ENCODE measurements at regions not wholly inside any gene's neighbourhood (a gene's known extent, or its start where the extent isn't known, plus 50 kb on each side); places are given as distances from the start of the nearest gene placed in this dataset.

DNA sequence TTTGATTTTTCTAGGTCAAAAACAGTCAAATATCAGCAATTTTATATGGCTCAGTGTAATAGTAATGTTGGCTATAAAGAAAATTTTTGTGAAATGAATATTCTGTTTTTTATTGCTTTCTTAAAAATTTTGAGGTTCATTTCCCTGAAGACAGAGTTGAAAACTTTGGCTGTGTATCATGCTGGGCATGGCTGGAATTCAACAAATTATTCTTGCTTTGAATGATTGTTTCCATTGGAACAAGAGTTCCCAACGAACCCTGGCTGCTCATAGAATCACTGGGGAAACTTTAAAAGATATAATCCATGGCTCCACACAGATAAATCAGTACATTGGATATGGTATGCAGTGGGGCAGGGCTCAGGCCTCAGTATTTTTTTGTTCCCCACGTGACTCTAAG, 118.6 kb downstream of the PLCE1 start (continued):
- TF ChIP-seq, protein P1, sequence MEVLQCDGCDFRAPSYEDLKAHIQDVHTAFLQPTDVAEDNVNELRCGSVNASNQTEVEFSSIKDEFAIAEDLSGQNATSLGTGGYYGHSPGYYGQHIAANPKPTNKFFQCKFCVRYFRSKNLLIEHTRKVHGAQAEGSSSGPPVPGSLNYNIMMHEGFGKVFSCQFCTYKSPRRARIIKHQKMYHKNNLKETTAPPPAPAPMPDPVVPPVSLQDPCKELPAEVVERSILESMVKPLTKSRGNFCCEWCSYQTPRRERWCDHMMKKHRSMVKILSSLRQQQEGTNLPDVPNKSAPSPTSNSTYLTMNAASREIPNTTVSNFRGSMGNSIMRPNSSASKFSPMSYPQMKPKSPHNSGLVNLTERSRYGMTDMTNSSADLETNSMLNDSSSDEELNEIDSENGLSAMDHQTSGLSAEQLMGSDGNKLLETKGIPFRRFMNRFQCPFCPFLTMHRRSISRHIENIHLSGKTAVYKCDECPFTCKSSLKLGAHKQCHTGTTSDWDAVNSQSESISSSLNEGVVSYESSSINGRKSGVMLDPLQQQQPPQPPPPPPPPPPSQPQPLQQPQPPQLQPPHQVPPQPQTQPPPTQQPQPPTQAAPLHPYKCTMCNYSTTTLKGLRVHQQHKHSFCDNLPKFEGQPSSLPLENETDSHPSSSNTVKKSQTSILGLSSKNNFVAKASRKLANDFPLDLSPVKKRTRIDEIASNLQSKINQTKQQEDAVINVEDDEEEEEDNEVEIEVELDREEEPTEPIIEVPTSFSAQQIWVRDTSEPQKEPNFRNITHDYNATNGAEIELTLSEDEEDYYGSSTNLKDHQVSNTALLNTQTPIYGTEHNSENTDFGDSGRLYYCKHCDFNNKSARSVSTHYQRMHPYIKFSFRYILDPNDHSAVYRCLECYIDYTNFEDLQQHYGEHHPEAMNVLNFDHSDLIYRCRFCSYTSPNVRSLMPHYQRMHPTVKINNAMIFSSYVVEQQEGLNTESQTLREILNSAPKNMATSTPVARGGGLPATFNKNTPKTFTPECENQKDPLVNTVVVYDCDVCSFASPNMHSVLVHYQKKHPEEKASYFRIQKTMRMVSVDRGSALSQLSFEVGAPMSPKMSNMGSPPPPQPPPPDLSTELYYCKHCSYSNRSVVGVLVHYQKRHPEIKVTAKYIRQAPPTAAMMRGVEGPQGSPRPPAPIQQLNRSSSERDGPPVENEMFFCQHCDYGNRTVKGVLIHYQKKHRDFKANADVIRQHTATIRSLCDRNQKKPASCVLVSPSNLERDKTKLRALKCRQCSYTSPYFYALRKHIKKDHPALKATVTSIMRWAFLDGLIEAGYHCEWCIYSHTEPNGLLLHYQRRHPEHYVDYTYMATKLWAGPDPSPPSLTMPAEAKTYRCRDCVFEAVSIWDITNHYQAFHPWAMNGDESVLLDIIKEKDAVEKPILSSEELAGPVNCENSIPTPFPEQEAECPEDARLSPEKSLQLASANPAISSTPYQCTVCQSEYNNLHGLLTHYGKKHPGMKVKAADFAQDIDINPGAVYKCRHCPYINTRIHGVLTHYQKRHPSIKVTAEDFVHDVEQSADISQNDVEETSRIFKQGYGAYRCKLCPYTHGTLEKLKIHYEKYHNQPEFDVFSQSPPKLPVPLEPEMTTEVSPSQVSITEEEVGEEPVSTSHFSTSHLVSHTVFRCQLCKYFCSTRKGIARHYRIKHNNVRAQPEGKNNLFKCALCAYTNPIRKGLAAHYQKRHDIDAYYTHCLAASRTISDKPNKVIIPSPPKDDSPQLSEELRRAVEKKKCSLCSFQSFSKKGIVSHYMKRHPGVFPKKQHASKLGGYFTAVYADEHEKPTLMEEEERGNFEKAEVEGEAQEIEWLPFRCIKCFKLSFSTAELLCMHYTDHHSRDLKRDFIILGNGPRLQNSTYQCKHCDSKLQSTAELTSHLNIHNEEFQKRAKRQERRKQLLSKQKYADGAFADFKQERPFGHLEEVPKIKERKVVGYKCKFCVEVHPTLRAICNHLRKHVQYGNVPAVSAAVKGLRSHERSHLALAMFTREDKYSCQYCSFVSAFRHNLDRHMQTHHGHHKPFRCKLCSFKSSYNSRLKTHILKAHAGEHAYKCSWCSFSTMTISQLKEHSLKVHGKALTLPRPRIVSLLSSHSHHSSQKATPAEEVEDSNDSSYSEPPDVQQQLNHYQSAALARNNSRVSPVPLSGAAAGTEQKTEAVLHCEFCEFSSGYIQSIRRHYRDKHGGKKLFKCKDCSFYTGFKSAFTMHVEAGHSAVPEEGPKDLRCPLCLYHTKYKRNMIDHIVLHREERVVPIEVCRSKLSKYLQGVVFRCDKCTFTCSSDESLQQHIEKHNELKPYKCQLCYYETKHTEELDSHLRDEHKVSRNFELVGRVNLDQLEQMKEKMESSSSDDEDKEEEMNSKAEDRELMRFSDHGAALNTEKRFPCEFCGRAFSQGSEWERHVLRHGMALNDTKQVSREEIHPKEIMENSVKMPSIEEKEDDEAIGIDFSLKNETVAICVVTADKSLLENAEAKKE (CRISPR knock-in tag; IDR thresholded peaks at IDR 0.05), result no peak
- TF ChIP-seq, protein P2, sequence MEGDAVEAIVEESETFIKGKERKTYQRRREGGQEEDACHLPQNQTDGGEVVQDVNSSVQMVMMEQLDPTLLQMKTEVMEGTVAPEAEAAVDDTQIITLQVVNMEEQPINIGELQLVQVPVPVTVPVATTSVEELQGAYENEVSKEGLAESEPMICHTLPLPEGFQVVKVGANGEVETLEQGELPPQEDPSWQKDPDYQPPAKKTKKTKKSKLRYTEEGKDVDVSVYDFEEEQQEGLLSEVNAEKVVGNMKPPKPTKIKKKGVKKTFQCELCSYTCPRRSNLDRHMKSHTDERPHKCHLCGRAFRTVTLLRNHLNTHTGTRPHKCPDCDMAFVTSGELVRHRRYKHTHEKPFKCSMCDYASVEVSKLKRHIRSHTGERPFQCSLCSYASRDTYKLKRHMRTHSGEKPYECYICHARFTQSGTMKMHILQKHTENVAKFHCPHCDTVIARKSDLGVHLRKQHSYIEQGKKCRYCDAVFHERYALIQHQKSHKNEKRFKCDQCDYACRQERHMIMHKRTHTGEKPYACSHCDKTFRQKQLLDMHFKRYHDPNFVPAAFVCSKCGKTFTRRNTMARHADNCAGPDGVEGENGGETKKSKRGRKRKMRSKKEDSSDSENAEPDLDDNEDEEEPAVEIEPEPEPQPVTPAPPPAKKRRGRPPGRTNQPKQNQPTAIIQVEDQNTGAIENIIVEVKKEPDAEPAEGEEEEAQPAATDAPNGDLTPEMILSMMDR (conservative IDR thresholded peaks at IDR 0.05; ENCODE audit: low read depth in 2 of 2), result no peak
- TF ChIP-seq ZNF114 (CRISPR knock-in tag; IDR thresholded peaks at IDR 0.05), result no peak
- TF ChIP-seq EZH2phosphoT487 (IDR thresholded peaks at IDR 0.05; ENCODE audit: unreplicated experiment), result no peak
- TF ChIP-seq ZNF331 (CRISPR knock-in tag; IDR thresholded peaks at IDR 0.05; ENCODE audit: low read depth), result no peak

DNA sequence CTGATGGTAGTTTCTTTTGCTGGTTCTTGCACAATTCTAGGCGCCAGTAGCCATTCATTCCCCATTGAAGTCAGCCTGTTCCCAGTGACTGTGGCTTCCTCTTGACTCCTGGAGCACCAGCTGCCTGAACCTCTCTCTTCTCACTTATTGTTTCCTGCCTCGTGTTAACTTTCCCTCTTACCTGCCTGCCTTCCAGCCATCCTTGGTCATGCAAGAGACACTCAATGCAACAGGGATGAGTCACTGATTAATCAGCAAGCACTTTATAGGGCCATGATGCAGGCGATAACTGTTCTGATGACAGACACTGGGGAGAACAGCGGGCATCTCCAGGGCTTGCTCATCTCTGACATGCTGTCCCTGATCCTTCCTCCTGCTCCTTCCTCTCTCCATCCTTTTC, 122.0 kb downstream of the PLCE1 start:
- no peak overlapping the region for H3K4me2 ChIP-seq
- TF ChIP-seq, protein P1 (CRISPR knock-in tag; IDR thresholded peaks at IDR 0.05), result no peak
- TF ChIP-seq NANOG (IDR thresholded peaks at IDR 0.05; ENCODE audit: borderline replicate concordance), result no peak
- no peak for TF ChIP-seq EZH2phosphoT487 (IDR thresholded peaks at IDR 0.05; ENCODE audit: unreplicated experiment)
- no peak for TF ChIP-seq ZNF114 (CRISPR knock-in tag; IDR thresholded peaks at IDR 0.05)

More for the DNA sequence above, 122.0 kb downstream of the PLCE1 start:
- Histone ChIP-seq H3K4me1 (ENCODE audit: insufficient read depth) (no peaks in the 10 kb centered on the region), H2AFZ (no peak overlapping the region), H3K4me3 (no peak overlapping the region), H3K79me2 (replicated peaks; ENCODE audit: insufficient read depth) (no peaks in the 10 kb centered on the region), H3K27me3 (ENCODE audit: insufficient read depth) (no peaks in the 10 kb centered on the region), H3K27ac (ENCODE audit: low read depth) (no peak overlapping the region), H3K36me3 (ENCODE audit: insufficient read depth) (no peaks in the 10 kb centered on the region), H4K20me1 (replicated peaks; ENCODE audit: insufficient read depth) (no peaks in the 10 kb centered on the region), H3F3A (replicated peaks; ENCODE audit: low read depth) (no peaks in the 10 kb centered on the region), H3K9me2 (ENCODE audit: insufficient read depth) (peaks cover 4% of the 10 kb centered on the region; the same call in 1 of the 2 replicates)
- no peak for ATAC-seq
- DNase-seq (ENCODE audit: low spot score), result no peak
- Mint-ChIP-seq H3K4me1 (no peaks in the 10 kb centered on the region), H3K36me3 (ENCODE audit: low read depth) (no peaks in the 10 kb centered on the region), H3K9me3 (no peaks in the 10 kb centered on the region; the same call in 2 of the 3 replicates), H3K27ac (no peak overlapping the region), H3K27me3 (ENCODE audit: insufficient read depth, low read depth, poor library complexity) (no peaks in the 10 kb centered on the region), H3K4me3 (no peak overlapping the region)

Data from GM23338 (cell line).